ENCODE measurements at regions not wholly inside any gene's neighbourhood (a gene's known extent, or its start where the extent isn't known, plus 50 kb on each side); places are given as distances from the start of the nearest gene placed in this dataset.
"Not testable (repeated sequence)": the region's sequence is repeated elsewhere in the genome, so short reads cannot be mapped to it uniquely, and the experiment has no call there.

- H3K4me3 ChIP-seq, result no peak overlapping the region
- no peaks in the 10 kb centered on the region for H3K36me3 ChIP-seq (ENCODE audit: low read depth, missing control alignments)
- H3K9me3 ChIP-seq, result no peaks in the 10 kb centered on the region
- no peaks in the 10 kb centered on the region for H3K4me1 ChIP-seq
- no peak for DNase-seq
- H3K27ac ChIP-seq, result no peak overlapping the region
- no peaks in the 10 kb centered on the region for H3K27me3 ChIP-seq
- 92 to 100% methylated on average over 2 to 3 of the region's 3 CpGs for WGBS, 2 donors
- intact Hi-C loops (cut with DNase I; ENCODE audit: low total_unique reads), result no loop called here
- no peak for TF ChIP-seq CTCF (IDR thresholded peaks at IDR 0.05)
- no peak for TF ChIP-seq POLR2A (IDR thresholded peaks at IDR 0.05)
Observed at GRCh38 chr21:14054682-14055081, 156.1 kb downstream of the LIPI start.

GRCh38 chr21:14050121-14050520 is 160.6 kb downstream of the LIPI start:
- H3K4me3 ChIP-seq, result no peak overlapping the region
- no peaks in the 10 kb centered on the region for H3K4me1 ChIP-seq
- intact Hi-C loops (cut with DNase I; ENCODE audit: low total_unique reads), result no loop called here
- H3K9me3 ChIP-seq, result no peaks in the 10 kb centered on the region
- no peaks in the 10 kb centered on the region for H3K27me3 ChIP-seq
- TF ChIP-seq CTCF (IDR thresholded peaks at IDR 0.05) (no peak), POLR2A (IDR thresholded peaks at IDR 0.05) (no peak)
- DNase-seq, result no peak
- no peaks in the 10 kb centered on the region for H3K36me3 ChIP-seq (ENCODE audit: low read depth, missing control alignments)
- H3K27ac ChIP-seq, result no peak overlapping the region
- WGBS, 2 donors, result 72 to 96% methylated on average over 1 of the region's 1 CpG

GRCh38 chr21:14046401-14046800 is 164.4 kb downstream of the LIPI start:
- H3K27ac ChIP-seq, result no peak overlapping the region
- H3K4me3 ChIP-seq, result no peak overlapping the region
- no peaks in the 10 kb centered on the region for H3K27me3 ChIP-seq
- no peaks in the 10 kb centered on the region for H3K9me3 ChIP-seq
- intact Hi-C loops (cut with DNase I; ENCODE audit: low total_unique reads), result no loop called here
- TF ChIP-seq POLR2A (IDR thresholded peaks at IDR 0.05) (no peak), CTCF (IDR thresholded peaks at IDR 0.05) (no peak)
- H3K4me1 ChIP-seq, result no peaks in the 10 kb centered on the region
- no peak for DNase-seq
- no peaks in the 10 kb centered on the region for H3K36me3 ChIP-seq (ENCODE audit: low read depth, missing control alignments)

- H3K27me3 ChIP-seq, result no peaks in the 10 kb centered on the region
- H3K27ac ChIP-seq, result no peak overlapping the region
- 86 to 96% methylated on average over 2 of the region's 2 CpGs for WGBS, 2 donors
- TF ChIP-seq POLR2A (IDR thresholded peaks at IDR 0.05), result no peak
- TF ChIP-seq CTCF (IDR thresholded peaks at IDR 0.05), result no peak
- no peak for DNase-seq
- intact Hi-C loops (cut with DNase I; ENCODE audit: low total_unique reads), result no loop called here
- H3K4me1 ChIP-seq, result no peaks in the 10 kb centered on the region
- no peaks in the 10 kb centered on the region for H3K9me3 ChIP-seq
- no peaks in the 10 kb centered on the region for H3K36me3 ChIP-seq (ENCODE audit: low read depth, missing control alignments)
- H3K4me3 ChIP-seq, result no peak overlapping the region
Observed at GRCh38 chr21:14040386-14040785, 170.4 kb downstream of the LIPI start.

- H3K36me3 ChIP-seq (ENCODE audit: low read depth, missing control alignments); H3K4me3 ChIP-seq; H3K27me3 ChIP-seq; H3K9me3 ChIP-seq; intact Hi-C loops (cut with DNase I; ENCODE audit: low total_unique reads); DNase-seq; H3K4me1 ChIP-seq; H3K27ac ChIP-seq: not testable (repeated sequence)
- WGBS, 2 donors, result 32 to 40% methylated on average over 2 of the region's 2 CpGs
Observed at GRCh38 chr21:14028619-14029018, 182.1 kb downstream of the LIPI start.

GRCh38 chr21:14027235-14027869 is 183.4 kb downstream of the LIPI start:
- H3K27ac ChIP-seq; H3K27me3 ChIP-seq; H3K4me1 ChIP-seq; H3K36me3 ChIP-seq (ENCODE audit: low read depth, missing control alignments); intact Hi-C loops (cut with DNase I; ENCODE audit: low total_unique reads); H3K9me3 ChIP-seq: not testable (repeated sequence)
- 0% methylated on average over 7 to 27 of the region's 37 CpGs for WGBS, 2 donors
- H3K4me3 ChIP-seq, result peak overlapping the region; percentile 50 to 59
- peak; percentile 98 for DNase-seq

- H3K27ac ChIP-seq; H3K36me3 ChIP-seq (ENCODE audit: low read depth, missing control alignments); DNase-seq; H3K4me3 ChIP-seq; H3K9me3 ChIP-seq; H3K4me1 ChIP-seq; intact Hi-C loops (cut with DNase I; ENCODE audit: low total_unique reads); H3K27me3 ChIP-seq: not testable (repeated sequence)
- WGBS, 2 donors, result 74 to 79% methylated on average over 2 of the region's 2 CpGs
Observed at GRCh38 chr21:14020108-14020507, 190.6 kb downstream of the LIPI start.

- WGBS, 2 donors, result 85 to 97% methylated on average over 4 to 6 of the region's 7 CpGs
- DNase-seq; intact Hi-C loops (cut with DNase I; ENCODE audit: low total_unique reads): not testable (repeated sequence)
Observed at GRCh38 chr21:14015841-14016240, 194.9 kb downstream of the LIPI start.

More at GRCh38 chr21:14015841-14016240, 194.9 kb downstream of the LIPI start:
- not testable (repeated sequence) for H3K9me3 ChIP-seq; H3K27me3 ChIP-seq; H3K4me3 ChIP-seq; H3K27ac ChIP-seq; H3K36me3 ChIP-seq (ENCODE audit: low read depth, missing control alignments); H3K4me1 ChIP-seq

Measured in testis (tissue), 2 donors.